CD14-positive monocyte (primary cell): ENCODE measurements at regions not wholly inside any gene's neighbourhood (a gene's known extent, or its start where the extent isn't known, plus 50 kb on each side); places are given as distances from the start of the nearest gene placed in this dataset.

Source experiments
- DNase-seq, 3 donors: peaks; one replicate each; pipeline ENCODE4 v3.0.0-alpha.2; 2011 to 2022
- H2AFZ ChIP-seq: 2 replicates; pipeline ENCODE4 v1.6.0; 2012; ENCODE audit warnings: mild to moderate bottlenecking, low read depth, low read length, inconsistent platforms; ENCODE audit not compliant: insufficient read depth, poor library complexity, severe bottlenecking
- H3K27ac ChIP-seq, 2 donors: 1 replicate in 1 of 2; 2 replicates in 1 of 2; pipeline ENCODE4 v1.5.1; 2012 to 2013; ENCODE audit warnings: low read length in 2 of 2, control low read depth in 1 of 2, inconsistent platforms in 1 of 2, low read depth in 1 of 2, mild to moderate bottlenecking in 1 of 2
- H3K27me3 ChIP-seq, 2 donors: one replicate each; pipeline versions ENCODE4 v1.6.0 to v1.6.1; 2011 to 2013; ENCODE audit warnings: low read length in 2 of 2; ENCODE audit not compliant: control insufficient read depth in 2 of 2, insufficient read depth in 2 of 2
- H3K36me3 ChIP-seq, 2 donors: replicated peaks in 1 of 2; 1 replicate in 1 of 2; 2 replicates in 1 of 2; pipeline versions ENCODE4 v1.5.1 to v1.6.1; 2012 to 2013; ENCODE audit warnings: low read length in 2 of 2, control low read depth in 1 of 2, inconsistent platforms in 1 of 2, mild to moderate bottlenecking in 1 of 2; ENCODE audit not compliant: insufficient read depth in 2 of 2, control insufficient read depth in 1 of 2
- H3K4me1 ChIP-seq, 2 donors: 1 replicate in 1 of 2; 2 replicates in 1 of 2; pipeline versions ENCODE4 v1.5.1 to v1.6.1; 2012 to 2013; ENCODE audit warnings: low read length in 2 of 2, control low read depth in 1 of 2, inconsistent platforms in 1 of 2, mild to moderate bottlenecking in 1 of 2, moderate library complexity in 1 of 2; ENCODE audit not compliant: insufficient read depth in 2 of 2, control insufficient read depth in 1 of 2
- H3K4me2 ChIP-seq: replicated peaks from 2 replicates; pipeline ENCODE3; 2012; ENCODE audit warnings: low read length, moderate library complexity, mild to moderate bottlenecking; ENCODE audit not compliant: poor library complexity, severe bottlenecking; ENCODE audit errors: extremely low read depth
- H3K4me3 ChIP-seq, 3 experiments: fragments of 200-600 bp in 1 of 3; sonication (generic) in 1 of 3; replicated peaks in 1 of 3; 1 replicate in 2 of 3; 2 replicates in 1 of 3; pipeline ENCODE4 v1.5.1; 2011 to 2013; ENCODE audit warnings: low read length in 3 of 3, mild to moderate bottlenecking in 3 of 3, control low read depth in 2 of 3, low read depth in 2 of 3, inconsistent platforms in 1 of 3, moderate library complexity in 1 of 3
- H3K79me2 ChIP-seq: 2 replicates; pipeline ENCODE4 v1.6.0; 2012; ENCODE audit warnings: mild to moderate bottlenecking, control low read depth, inconsistent platforms, low read length, moderate library complexity; ENCODE audit not compliant: insufficient read depth
- H3K9ac ChIP-seq: 2 replicates; pipeline ENCODE4 v1.6.0; 2017; ENCODE audit warnings: low read length, mild to moderate bottlenecking; ENCODE audit not compliant: insufficient read depth, poor library complexity, severe bottlenecking
- H3K9me3 ChIP-seq, 2 donors: replicated peaks in 1 of 2; 1 replicate in 1 of 2; 2 replicates in 1 of 2; pipeline versions ENCODE4 v1.5.1 to v1.6.1; 2012 to 2013; ENCODE audit warnings: low read length in 2 of 2, control low read depth in 1 of 2; ENCODE audit not compliant: control insufficient read depth in 1 of 2, insufficient read depth in 1 of 2
- H4K20me1 ChIP-seq: 2 replicates; pipeline ENCODE4 v1.6.0; 2012; ENCODE audit warnings: mild to moderate bottlenecking, low read length, control low read depth, moderate library complexity; ENCODE audit not compliant: insufficient read depth
- H3K27ac Mint-ChIP-seq, 7 donors: one replicate each; pipeline ENCODE4 v1.8.0; 2020; ENCODE audit warnings: mild to moderate bottlenecking in 7 of 7, mixed read lengths in 7 of 7, moderate library complexity in 6 of 7, inconsistent platforms in 2 of 7
- H3K27me3 Mint-ChIP-seq, 3 donors: one replicate each; pipeline ENCODE4 v1.8.0; 2021 to 2022; ENCODE audit warnings: low read depth in 3 of 3, mild to moderate bottlenecking in 3 of 3, mixed read lengths in 3 of 3, moderate library complexity in 3 of 3, inconsistent platforms in 1 of 3
- H3K36me3 Mint-ChIP-seq, 2 donors: one replicate each; pipeline ENCODE4 v1.8.0; 2020; ENCODE audit warnings: mixed read lengths in 2 of 2, inconsistent platforms in 1 of 2, mild to moderate bottlenecking in 1 of 2
- H3K4me1 Mint-ChIP-seq: one replicate; pipeline ENCODE4 v1.8.0; 2020; ENCODE audit warnings: mild to moderate bottlenecking, mixed read lengths
- H3K4me3 Mint-ChIP-seq, 2 donors: one replicate each; pipeline ENCODE4 v1.8.0; 2020; ENCODE audit warnings: mild to moderate bottlenecking in 2 of 2, mixed read lengths in 2 of 2, moderate library complexity in 1 of 2
- H3K9me3 Mint-ChIP-seq, 7 donors: one replicate each; pipeline ENCODE4 v1.8.0; 2020 to 2022; ENCODE audit warnings: mixed read lengths in 7 of 7, mild to moderate bottlenecking in 6 of 7, moderate library complexity in 6 of 7, inconsistent platforms in 2 of 7
- CTCF ChIP-seq: fragments of 200-600 bp; IDR thresholded peaks from one replicate; pipeline ENCODE4 v1.8.0; 2022; ENCODE audit warnings: antibody characterized with exemption, mild to moderate bottlenecking
- WGBS: methylation state at CpG from one replicate; pipeline ENCODE4 v1.1.5; 2013; ENCODE audit warnings: missing lambda C conversion rate; ENCODE audit not compliant: insufficient coverage; 5-methylcytosine and 5-hydroxymethylcytosine counted together
- intact Hi-C, 2 donors: fragments of 100-400 bp; cut with micrococcal nuclease; formaldehyde crosslinking; loops; one replicate each; pipeline versions ENCODE4 v1.15.0 to v1.15.1; 2023

- Histone ChIP-seq H3K79me2 (no peaks in the 10 kb centered on the region), H3K9ac (no peak overlapping the region), H3K27ac (no peak overlapping the region), H2AFZ (no peak overlapping the region), H4K20me1 (no peaks in the 10 kb centered on the region), H3K4me3 (no peak overlapping the region), H3K36me3 (no peaks in the 10 kb centered on the region), H3K4me1 (no peaks in the 10 kb centered on the region), H3K4me2 (no peak overlapping the region), H3K27me3 (no peaks in the 10 kb centered on the region), H3K9me3 (no peaks in the 10 kb centered on the region)
- Mint-ChIP-seq H3K27me3 (peaks cover 4 to 11% (median 6%) of the 10 kb centered on the region in 3 donors), H3K9me3 (peaks cover 0 to 9% (median 0%) of the 10 kb centered on the region in 7 donors), H3K4me1 (no peaks in the 10 kb centered on the region), H3K27ac (peak overlapping the region in 1 of 7 donors; percentile 66), H3K36me3 (no peaks in the 10 kb centered on the region), H3K4me3 (no peak overlapping the region)
- intact Hi-C loops: no loop called here
- TF ChIP-seq CTCF: no peak
- no peak for DNase-seq
- WGBS: 98% methylated on average over 3 of the region's 4 CpGs
Measured at GRCh38 chr20:60424267-60424902, 466.2 kb downstream of the CDH26 start.

- no peak overlapping the region for H3K4me3 Mint-ChIP-seq
- peaks cover 2 to 6% (median 6%) of the 10 kb centered on the region in 3 donors for H3K27me3 Mint-ChIP-seq
- H2AFZ ChIP-seq: no peak overlapping the region
- TF ChIP-seq CTCF: no peak
- H3K27ac Mint-ChIP-seq: no peak overlapping the region
- no peaks in the 10 kb centered on the region for H3K27me3 ChIP-seq
- H3K4me1 Mint-ChIP-seq: no peaks in the 10 kb centered on the region
- H3K9me3 ChIP-seq: no peaks in the 10 kb centered on the region
- no peak overlapping the region for H3K4me3 ChIP-seq
- no peak for DNase-seq
- no peak overlapping the region for H3K4me2 ChIP-seq
- no peaks in the 10 kb centered on the region for H4K20me1 ChIP-seq
- H3K79me2 ChIP-seq: no peaks in the 10 kb centered on the region
- H3K9me3 Mint-ChIP-seq: peaks cover 0 to 5% (median 0%) of the 10 kb centered on the region in 7 donors
- no peak overlapping the region for H3K9ac ChIP-seq
- H3K4me1 ChIP-seq: no peaks in the 10 kb centered on the region
- WGBS: 100% methylated on average over 1 of the region's 6 CpGs
- H3K36me3 Mint-ChIP-seq: no peaks in the 10 kb centered on the region
- intact Hi-C loops: no loop called here
- H3K27ac ChIP-seq: no peak overlapping the region
- H3K36me3 ChIP-seq: no peaks in the 10 kb centered on the region
Measured at GRCh38 chr20:60427516-60427915, 469.3 kb downstream of the CDH26 start.
